ENCODE measurements at regions not wholly inside any gene's neighbourhood (a gene's known extent, or its start where the extent isn't known, plus 50 kb on each side); places are given as distances from the start of the nearest gene placed in this dataset.

DNA sequence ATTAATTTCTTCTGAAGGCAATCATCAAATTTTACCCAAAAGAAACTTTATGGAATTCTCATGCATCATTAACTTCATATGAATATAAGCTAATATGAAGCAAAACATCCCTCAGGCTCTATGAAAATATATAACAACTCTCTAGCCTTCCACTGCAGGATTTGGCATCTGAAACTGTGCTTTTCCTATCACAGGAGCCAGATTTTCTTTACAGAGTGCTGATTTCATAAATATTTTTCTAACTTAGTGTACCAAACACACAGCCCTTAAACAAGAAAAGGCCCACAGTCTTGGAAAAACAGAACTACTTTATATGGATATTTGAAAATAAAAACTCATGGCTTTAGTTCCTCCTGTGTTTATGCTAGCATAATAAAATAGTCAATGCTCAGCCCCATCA is 559.5 kb upstream of the CHRM3 start:
- TF ChIP-seq ZNF560 (tag by site-specific recombination; IDR thresholded peaks at IDR 0.05; ENCODE audit: borderline replicate concordance) (no peak), GLI2 (tag by site-specific recombination; IDR thresholded peaks at IDR 0.05; ENCODE audit: borderline replicate concordance, low read depth) (no peak), SP7 (tag by site-specific recombination; IDR thresholded peaks at IDR 0.05) (no peak), ZNF221 (tag by site-specific recombination; IDR thresholded peaks at IDR 0.05; ENCODE audit: borderline replicate concordance) (no peak), ZBTB20 (tag by site-specific recombination; IDR thresholded peaks at IDR 0.05) (no peak), ZNF664 (tag by site-specific recombination; IDR thresholded peaks at IDR 0.05) (no peak), ZNF596 (tag by site-specific recombination; IDR thresholded peaks at IDR 0.05) (no peak), ZNF837 (tag by site-specific recombination; IDR thresholded peaks at IDR 0.05) (no peak), ZNF704 (tag by site-specific recombination; IDR thresholded peaks at IDR 0.05) (no peak), ZNF549 (tag by site-specific recombination; IDR thresholded peaks at IDR 0.05) (no peak), ZNF701 (tag by site-specific recombination; IDR thresholded peaks at IDR 0.05) (no peak)
- TF ChIP-seq, protein P1, sequence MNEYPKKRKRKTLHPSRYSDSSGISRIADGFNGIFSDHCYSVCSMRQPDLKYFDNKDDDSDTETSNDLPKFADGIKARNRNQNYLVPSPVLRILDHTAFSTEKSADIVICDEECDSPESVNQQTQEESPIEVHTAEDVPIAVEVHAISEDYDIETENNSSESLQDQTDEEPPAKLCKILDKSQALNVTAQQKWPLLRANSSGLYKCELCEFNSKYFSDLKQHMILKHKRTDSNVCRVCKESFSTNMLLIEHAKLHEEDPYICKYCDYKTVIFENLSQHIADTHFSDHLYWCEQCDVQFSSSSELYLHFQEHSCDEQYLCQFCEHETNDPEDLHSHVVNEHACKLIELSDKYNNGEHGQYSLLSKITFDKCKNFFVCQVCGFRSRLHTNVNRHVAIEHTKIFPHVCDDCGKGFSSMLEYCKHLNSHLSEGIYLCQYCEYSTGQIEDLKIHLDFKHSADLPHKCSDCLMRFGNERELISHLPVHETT (tag by site-specific recombination; IDR thresholded peaks at IDR 0.05), result no peak
- ChIA-PET POLR2A (no interaction called here), CTCF (interaction anchor here (0.5 to 0.6 kb wide), 2 partner anchors 21 to 770 kb away, joined by 3 read pairs; no protein-coding TSS in a partner anchor)
- Histone ChIP-seq H3K4me1 (ENCODE audit: control insufficient read depth, insufficient read depth, low read length) (no peaks in the 10 kb centered on the region), H3K4me3 (ENCODE audit: low read depth, low read length) (no peak overlapping the region), H3K9me3 (ENCODE audit: control insufficient read depth, insufficient read depth, low read depth, low read length) (no peaks in the 10 kb centered on the region; the same call in none of the 2 replicates), H3K36me3 (ENCODE audit: control insufficient read depth in 2 of 2, insufficient read depth in 1 of 2, low read length in 2 of 2) (no peaks in the 10 kb centered on the region), H3K27ac (ENCODE audit: extremely low read depth, low read depth, low read length) (no peak overlapping the region)

- H3K27ac ChIP-seq (ENCODE audit: extremely low read depth, low read depth, low read length), result no peak overlapping the region
- H3K4me1 ChIP-seq (ENCODE audit: control insufficient read depth, insufficient read depth, low read length), result no peaks in the 10 kb centered on the region
- ChIA-PET POLR2A (no interaction called here), CTCF (no interaction called here)
- TF ChIP-seq SETDB1 (IDR thresholded peaks at IDR 0.05; ENCODE audit: insufficient read length, low read length), result peak; percentile 50
- TF ChIP-seq ZNF555 (tag by site-specific recombination; conservative IDR thresholded peaks at IDR 0.05), result no peak
- TF ChIP-seq ZSCAN16 (tag by site-specific recombination; IDR thresholded peaks at IDR 0.05), result no peak
- no peak overlapping the region for H3K4me3 ChIP-seq (ENCODE audit: low read depth, low read length)
- H3K9me3 ChIP-seq (ENCODE audit: control insufficient read depth, insufficient read depth, low read depth, low read length), result no peaks in the 10 kb centered on the region; the same call in 1 of the 2 replicates
- no peaks in the 10 kb centered on the region for H3K36me3 ChIP-seq (ENCODE audit: control insufficient read depth in 2 of 2, insufficient read depth in 1 of 2, low read length in 2 of 2)
Measured at GRCh38 chr1:238823416-238823815, 563.0 kb upstream of the CHRM3 start.

DNA sequence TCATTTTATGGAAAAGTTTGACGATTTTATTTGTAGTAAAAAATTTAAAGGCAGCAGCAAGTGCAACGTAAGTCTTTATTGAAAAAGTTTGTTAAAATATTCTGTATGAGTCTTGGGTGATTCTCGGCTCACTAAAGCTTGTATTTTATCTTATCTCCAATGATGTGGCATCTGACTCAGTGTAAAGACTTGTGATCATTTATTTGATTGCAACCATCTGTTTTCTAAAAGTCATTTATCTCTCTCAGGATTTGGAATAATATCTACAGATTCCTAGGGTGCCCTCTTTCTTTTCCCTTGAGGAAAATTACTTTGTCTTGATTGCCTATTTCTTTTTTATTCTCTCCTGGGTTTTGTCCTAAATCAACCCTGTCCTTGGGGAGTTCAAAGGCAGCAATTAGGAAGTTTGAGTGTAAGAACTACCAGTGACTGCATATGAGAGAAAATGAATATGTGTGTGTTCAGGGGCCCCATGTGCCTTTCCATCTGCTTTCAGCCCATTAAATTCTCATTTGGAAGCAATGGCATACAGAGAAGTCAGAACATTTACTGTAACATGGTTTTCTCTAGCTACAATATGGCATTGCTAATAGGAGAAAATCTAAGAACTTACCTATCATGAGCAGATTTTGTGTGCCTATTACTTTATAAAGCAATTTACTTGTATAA is 575.0 kb upstream of the CHRM3 start:
- CTCF ChIA-PET, result interaction anchor here (1.2 kb wide), 2 partner anchors 51 to 960 kb away, joined by 3 to 4 read pairs; no protein-coding TSS in a partner anchor
- no peaks in the 10 kb centered on the region for H3K9me3 ChIP-seq (ENCODE audit: control insufficient read depth, insufficient read depth, low read depth, low read length)
- H3K27ac ChIP-seq (ENCODE audit: extremely low read depth, low read depth, low read length), result no peak overlapping the region
- no peak for TF ChIP-seq ZNF558 (tag by site-specific recombination; IDR thresholded peaks at IDR 0.05)
- TF ChIP-seq ZFP37 (tag by site-specific recombination; IDR thresholded peaks at IDR 0.05), result no peak
- TF ChIP-seq, protein P2, sequence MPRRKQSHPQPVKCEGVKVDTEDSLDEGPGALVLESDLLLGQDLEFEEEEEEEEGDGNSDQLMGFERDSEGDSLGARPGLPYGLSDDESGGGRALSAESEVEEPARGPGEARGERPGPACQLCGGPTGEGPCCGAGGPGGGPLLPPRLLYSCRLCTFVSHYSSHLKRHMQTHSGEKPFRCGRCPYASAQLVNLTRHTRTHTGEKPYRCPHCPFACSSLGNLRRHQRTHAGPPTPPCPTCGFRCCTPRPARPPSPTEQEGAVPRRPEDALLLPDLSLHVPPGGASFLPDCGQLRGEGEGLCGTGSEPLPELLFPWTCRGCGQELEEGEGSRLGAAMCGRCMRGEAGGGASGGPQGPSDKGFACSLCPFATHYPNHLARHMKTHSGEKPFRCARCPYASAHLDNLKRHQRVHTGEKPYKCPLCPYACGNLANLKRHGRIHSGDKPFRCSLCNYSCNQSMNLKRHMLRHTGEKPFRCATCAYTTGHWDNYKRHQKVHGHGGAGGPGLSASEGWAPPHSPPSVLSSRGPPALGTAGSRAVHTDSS (tag by site-specific recombination; IDR thresholded peaks at IDR 0.05), result no peak
- no peak for TF ChIP-seq ZNF19 (tag by site-specific recombination; IDR thresholded peaks at IDR 0.05; ENCODE audit: low read depth)
- TF ChIP-seq ZNF133 (tag by site-specific recombination; IDR thresholded peaks at IDR 0.05), result no peak
- TF ChIP-seq ZBTB26 (tag by site-specific recombination; optimal IDR thresholded peaks at IDR 0.05), result no peak
- TF ChIP-seq YY2 (tag by site-specific recombination; IDR thresholded peaks at IDR 0.05), result no peak
- TF ChIP-seq PRDM1 (tag by site-specific recombination; IDR thresholded peaks at IDR 0.05), result no peak
- H3K4me1 ChIP-seq (ENCODE audit: control insufficient read depth, insufficient read depth, low read length), result no peaks in the 10 kb centered on the region
- no peaks in the 10 kb centered on the region for H3K36me3 ChIP-seq (ENCODE audit: control insufficient read depth in 2 of 2, insufficient read depth in 1 of 2, low read length in 2 of 2)
- H3K4me3 ChIP-seq (ENCODE audit: low read depth, low read length), result no peak overlapping the region
- POLR2A ChIA-PET, result no interaction called here
